HUDEP-2 (cell line): ENCODE measurements at regions not wholly inside any gene's neighbourhood (a gene's known extent, or its start where the extent isn't known, plus 50 kb on each side); places are given as distances from the start of the nearest gene placed in this dataset.
"Not testable (repeated sequence)": the region's sequence is repeated elsewhere in the genome, so short reads cannot be mapped to it uniquely, and the experiment has no call there.

Experiments used
- DNase-seq, 76 experiments: peaks; one replicate each; lab custom pipeline; 2025; ENCODE audit not compliant: unreplicated experiment in 76 of 76; lab: John Stamatoyannopoulos, UW

DNA sequence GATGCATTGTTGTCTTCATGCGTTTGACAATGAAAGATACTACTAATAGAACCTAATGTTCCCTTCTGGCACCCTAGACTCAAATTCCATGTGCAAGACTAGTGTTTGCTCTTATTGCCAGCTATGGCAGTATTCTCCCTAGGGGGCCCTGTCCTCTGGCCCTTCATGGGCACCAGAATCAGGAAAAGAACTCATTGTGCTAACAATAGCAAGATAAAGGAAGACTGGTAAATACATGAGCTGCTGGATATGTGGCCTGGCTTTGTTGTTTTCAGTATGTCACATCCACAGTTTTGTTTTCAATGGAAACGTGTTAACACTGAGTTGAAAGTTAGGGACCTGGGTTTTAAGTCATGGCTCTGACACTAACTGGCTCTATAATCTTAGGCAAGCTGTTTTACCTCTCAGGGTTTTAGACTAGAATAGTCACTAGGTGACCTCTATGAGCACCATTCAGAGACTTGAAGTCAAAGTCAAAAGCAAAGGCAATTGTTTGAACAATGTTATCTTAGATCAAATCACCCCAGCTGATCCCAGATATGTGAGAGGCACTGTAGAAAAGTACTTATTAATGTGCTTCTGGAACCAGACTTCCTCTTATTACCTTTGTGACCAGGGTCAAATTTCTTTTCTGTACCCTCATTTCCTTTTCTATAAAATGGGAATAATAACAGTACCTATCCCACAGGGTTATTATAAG, 253.7 kb upstream of the DIAPH2 start:
- DNase-seq, result no peak

DNA sequence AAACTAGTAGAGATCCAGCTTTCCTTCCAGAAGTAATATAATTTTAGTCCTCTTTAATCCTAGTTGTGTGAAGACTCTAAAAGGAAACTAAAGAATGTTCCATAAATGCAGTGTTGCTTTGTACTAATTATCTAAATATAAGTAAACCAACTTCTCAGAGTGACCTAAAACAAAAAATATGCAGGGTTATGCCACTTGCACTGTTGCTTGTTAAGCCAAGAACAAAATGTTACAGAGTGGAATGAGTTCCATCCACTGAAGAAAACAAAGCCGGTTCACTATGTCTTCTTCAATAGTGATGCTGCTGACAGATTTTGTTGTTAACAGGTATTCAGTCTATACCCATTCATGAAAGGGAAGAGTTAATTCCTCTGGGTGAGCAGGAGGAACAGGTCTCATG, 252.0 kb upstream of the DIAPH2 start:
- DNase-seq, result no peak

DNA sequence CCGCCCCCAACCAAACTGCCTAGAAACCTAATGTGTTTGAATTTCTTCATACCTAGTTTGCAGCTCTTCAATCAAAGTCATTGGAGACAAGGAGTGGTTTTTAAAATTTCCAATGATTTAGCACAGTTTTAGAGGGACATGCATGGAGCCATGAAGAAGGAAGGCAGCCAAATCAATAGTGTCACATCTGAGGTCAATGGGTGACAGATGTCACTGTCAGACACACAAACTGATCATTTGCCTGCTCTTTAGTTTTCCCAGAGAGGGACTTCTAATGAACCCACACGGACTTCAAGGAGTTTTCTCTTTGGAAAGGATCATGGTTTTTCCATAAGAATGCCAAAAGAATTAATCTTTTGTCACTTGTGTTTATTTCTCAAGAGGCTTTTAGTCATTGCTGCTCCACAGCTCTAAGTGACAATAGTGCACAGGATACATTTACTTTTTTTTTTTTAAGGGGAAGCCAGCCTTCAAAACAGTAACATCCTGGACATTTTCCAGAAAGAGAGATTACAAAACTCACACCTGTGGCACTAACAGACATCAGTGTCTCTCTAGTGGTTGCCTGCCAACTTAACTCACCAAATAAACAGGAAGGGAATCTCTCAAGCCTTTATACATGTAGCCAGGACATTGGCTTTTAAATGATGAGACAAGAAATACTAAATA, 251.1 kb upstream of the DIAPH2 start:
- DNase-seq, result no peak

DNA sequence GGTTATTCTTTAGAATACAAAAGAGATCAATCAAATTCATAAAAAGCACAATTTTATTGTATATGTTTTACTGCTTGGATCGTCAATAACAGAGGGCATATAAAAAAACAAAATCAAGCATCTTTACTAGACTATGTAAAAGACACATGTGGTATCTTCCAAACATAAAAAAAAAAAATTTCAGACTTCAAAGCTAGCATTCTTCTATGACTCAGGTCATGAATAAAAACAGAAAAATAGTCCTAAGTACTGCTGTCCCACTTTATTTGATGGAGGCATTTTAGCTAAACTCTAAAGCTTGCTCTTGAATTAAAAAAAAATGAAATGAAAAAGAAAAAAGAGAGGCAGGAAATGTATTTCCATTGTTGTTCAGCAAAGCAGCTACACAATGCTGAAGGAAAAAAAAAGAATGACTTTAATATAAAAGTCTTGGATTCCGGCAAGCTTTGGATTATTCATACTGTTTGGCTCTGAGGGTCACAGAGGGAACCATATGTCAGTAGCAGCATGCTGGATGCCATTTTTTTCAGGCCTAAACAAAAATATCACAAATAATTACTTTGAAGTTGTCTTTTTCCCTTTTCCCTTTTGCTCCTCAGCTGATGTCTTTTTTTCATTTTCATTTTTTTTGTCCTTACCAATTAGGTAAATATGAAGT, 249.1 kb upstream of the DIAPH2 start:
- DNase-seq, result no peak

DNA sequence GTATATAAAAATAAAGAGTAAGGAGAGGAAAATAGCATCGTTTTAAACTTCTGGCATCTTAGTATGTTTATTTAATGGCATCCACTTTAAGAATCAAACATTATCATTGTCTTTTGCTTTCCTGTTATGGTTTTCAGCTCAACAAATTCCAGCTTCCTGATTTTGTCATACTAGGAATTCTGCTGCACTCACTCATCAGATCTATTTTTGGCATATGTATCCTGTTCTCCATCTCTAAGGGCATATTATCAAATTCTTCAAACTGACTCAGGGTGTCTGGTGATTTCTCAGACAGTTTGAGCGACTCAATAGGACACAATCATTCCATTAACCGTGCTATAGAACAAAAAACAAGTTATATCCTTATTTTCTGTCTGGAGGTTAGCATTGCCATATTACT, 248.5 kb upstream of the DIAPH2 start:
- DNase-seq, result no peak

DNA sequence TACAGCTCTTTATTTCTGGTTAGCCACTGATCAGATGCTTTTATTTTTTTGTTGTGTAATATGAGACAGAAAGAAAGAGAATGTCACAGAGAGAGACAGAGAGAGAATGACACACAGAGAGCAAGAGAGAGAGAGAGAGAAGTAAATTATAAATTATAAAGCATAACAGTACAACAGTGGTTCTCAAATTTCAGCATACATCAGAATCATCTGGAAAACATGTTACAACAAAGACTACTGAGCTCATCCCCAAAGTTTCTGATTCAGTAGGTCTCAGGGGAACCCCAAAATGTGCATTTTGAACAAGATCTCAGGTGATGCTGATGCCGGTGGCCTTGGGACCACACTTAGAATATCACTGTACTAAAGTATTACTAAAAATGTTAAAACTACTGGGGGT, 245.8 kb upstream of the DIAPH2 start:
- DNase-seq, result no peak

DNA sequence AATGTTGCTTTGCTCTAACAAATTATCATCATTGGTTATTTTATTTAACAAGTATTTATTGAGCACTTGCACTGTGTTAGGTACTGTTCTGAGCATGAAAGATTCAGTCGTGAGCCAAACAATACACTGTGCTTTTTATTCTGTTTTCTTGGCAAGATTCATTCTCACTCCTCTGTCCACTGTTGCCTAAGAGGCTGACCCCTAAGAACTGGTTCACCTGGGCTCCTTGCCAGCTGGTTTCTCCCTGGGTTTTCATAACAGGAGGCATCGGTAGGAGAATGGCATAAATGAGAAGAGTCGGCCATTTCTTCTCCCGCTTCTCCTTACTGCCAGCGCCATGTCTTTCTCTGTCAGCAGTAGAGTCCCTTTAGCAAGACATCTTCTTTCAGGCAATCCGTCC, 243.7 kb upstream of the DIAPH2 start:
- no peak for DNase-seq

DNA sequence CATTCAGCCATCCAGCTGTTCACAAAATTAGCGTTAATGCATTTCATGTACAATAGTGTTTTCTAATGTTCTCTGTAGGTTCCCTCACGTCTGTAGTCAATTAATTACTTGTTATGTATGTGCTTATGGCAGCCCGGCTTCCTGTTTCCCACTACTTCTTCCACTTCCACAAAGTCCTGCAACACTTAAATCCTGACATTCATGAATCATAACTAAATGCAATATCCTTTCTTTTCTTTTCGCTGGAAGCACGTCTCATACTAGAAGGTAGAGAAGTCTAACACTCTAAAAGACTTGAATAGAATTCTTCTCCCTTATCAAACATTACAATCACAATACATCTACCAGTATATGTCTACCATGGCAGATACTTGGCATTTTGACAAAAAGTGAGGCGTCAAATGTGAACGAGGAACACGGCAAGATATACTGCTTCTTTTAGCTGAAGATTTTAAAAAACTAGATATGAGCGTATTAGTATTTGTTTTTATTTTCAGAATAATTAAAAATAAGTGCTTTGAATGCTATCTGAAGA, 239.0 kb upstream of the DIAPH2 start:
- no peak for DNase-seq

DNA sequence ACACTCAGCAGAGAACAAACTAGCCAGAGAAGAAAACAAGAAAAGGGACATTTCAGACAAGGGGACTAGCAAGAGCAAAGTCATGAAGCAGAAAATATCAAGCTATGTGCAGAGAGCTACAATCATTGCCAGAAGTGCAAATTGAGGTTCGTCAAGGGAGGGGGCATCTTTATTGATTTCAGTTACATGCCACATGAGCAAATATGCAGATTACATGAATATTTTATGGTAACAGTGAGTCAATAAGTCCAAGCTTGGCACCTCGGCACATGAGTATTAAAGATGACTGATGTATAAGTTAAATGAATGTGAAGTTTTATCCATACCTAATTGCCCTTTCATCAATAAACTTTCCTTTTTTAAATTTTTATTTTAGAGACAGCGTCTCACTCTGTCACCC, 238.1 kb upstream of the DIAPH2 start:
- no peak for DNase-seq

DNA sequence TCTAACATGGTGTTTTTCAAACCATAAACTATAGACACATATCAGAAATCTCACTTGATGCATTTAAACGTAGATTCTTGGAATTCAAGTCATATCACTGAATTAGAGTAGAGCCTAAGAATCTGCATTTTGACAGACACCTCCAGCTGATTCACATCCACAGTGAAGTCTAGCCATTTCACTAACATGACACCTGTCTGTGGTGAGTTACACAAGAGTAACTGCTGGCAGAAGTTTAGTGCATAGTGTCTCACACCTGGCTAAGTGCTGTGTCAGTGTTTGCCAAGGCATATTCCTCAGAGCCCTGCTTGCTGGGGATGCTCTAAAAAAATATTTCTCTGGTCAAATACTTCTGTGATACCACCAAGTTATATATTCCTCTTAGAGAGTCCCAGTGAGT, 237.5 kb upstream of the DIAPH2 start:
- DNase-seq, result no peak

DNA sequence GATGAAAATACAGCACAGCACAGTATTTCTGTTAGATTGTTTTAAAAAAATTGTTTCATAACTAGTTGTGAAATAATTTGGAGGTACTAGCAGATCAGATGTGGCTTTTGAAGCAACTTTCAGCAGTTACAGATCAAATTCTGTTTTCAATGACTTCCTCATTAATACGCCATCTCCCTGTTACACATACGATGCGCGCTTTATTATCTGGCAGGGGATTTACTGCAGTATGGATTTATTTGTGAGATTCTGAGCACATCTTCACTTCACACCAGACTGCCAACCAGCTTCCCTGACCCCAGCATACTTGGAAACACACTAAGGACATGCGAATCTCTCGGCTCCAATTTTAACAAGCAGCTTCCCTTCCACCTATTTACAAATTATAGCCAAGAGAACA, 235.5 kb upstream of the DIAPH2 start:
- no peak for DNase-seq

DNA sequence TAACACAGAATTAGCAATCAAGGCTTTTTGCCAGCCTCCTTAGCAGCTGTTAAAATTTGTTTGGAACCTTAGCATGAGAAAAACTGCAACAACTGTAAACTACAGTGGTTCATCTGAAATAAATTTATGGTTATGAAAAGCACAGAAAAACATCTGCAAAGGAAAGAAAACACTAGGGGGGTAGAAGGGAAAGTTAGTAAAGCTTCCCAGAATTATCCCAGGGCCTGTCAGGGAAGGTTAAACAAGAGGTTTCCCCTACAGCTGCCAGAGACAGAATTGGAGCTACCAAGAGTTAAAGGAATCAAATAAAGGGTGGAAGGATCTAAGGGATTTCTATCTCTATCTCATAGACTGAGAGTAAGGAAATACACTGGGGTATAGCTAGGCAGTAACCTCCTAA, 234.7 kb upstream of the DIAPH2 start:
- no peak for DNase-seq

DNA sequence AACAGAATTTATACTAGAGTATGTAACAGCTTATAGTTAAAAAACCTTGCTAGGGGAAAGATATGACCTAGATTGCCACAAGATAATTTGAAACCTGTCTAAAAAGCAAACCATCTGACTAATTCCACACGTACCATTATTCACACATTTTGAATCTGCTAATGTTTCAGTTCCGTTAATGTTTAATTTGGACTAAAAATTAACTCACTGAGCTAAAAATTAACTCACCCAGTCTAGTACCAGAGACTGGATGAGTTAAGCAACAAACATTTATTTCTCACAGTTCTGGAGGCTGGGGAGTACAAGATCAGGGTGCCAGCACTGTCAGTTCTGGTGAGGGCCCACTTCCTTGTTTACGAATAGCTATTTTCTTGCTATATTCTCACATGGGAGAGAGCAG, 231.5 kb upstream of the DIAPH2 start:
- DNase-seq, result no peak

DNA sequence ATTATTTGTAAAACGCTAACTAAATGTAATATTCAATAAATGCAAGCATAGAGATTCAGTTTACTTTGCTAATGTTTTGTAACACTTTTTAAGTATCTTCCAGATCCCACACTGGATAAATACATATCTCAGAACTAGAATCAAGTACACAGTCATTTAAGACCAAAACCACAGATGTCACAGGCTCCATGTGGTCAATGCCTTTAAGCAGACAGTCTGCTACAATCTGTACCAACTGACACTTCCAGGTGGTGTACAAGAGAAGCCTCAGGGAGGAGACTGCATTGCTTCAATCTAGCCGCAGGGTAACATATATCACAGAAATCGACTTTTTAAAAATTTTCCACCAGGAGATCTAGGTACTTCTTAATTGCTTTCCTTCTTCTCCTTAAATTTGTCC, 229.6 kb upstream of the DIAPH2 start:
- no peak for DNase-seq

DNA sequence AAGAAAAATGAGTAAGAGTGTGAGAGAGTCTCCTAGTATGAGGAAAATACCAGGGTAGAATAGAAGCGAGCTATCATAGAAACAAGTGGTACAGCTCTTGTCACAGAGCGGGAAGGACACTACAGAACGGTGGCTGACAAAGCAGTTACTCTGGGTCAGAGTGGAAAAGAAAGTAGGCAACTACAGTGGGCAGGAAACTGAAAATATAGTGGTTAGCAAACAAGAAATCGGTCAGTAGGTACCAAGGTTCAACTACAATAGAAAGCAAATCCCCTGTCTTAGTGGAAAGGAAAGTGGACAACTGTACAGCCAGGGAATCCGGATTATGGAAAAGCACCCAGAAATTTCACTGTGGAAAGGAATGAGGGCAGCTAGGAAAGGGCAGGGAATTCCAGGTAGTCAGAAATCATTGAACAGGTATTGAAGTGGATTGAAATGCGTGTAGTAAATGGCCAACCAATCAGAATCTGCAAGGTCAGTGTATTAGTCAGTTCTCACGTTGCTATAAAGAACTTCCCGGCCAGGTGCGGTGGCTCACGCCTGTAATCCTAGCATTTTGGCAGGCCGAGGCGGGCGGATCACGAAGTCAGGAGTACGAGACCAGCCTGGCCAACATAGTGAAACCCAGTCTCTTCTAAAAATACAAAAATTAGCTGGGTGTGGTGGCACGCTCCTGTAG, 219.6 kb upstream of the DIAPH2 start:
- no peak for DNase-seq

DNA sequence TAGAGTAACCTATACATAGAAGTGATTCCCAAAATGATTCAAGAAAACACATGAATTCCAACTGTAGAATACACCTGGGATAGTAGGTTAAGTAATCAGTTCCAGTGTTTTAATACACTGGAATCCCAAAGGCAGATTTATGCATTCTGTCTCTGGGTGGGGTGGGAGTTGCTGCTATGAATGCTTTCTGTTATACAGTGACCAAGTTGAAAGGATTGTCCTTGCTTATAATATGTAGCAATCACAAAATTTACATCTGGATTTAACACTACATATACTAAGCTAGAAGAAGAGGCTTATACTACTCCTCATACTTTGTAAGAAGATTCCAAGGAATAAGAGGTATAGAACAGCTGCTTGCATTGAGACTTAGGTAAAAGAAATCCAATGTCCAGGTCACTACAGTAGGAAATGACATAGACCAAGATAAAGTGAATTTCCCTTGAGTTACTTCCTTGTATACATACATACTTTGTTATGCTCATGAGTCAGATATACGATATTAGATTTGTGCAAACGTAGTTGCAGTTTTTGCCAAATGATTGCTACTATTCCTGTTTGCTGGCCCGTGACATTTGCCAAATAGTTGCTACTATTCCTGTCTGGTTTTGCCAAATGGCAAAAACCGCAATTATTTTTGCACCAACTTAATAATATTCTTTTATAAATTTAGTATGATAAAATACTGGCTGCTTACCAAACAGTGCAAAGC, 210.5 kb upstream of the DIAPH2 start:
- no peak for DNase-seq

DNA sequence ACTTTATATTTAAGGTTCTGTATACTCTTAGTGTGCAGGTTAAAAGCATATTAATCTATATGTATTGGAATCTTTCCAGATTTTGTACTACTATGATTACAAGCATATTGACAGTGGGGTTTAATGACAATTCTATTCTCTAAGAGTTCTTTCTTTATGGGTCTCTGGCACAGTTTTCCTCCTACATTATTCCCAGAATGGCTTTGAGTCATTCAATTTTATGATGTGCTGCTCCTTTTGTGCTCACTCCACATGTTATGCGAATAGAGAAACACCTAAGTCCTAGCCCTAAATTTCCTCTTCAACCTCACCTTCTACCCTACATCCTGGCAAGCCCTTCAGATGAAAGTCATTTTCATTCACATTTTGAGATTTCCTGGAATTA, 209.9 kb upstream of the DIAPH2 start:
- DNase-seq, result no peak

DNA sequence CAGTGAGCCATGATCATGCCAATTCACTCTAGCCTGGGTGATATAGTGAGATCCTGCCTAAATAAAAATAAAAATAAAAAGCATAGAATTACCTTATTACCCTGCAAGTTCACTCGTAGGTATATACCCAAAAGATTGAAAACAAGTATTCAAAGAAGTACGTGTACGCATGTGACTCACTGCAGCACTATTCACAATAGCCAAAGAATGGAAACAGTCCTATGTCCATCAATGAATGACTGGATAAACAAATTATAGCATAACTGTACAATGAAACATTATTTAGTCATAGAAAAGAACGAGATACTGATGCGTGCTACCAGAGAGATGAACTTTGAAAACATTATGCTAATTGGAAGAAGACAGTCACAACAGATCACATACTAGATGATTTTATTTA, 204.6 kb upstream of the DIAPH2 start:
- DNase-seq, result no peak

DNA sequence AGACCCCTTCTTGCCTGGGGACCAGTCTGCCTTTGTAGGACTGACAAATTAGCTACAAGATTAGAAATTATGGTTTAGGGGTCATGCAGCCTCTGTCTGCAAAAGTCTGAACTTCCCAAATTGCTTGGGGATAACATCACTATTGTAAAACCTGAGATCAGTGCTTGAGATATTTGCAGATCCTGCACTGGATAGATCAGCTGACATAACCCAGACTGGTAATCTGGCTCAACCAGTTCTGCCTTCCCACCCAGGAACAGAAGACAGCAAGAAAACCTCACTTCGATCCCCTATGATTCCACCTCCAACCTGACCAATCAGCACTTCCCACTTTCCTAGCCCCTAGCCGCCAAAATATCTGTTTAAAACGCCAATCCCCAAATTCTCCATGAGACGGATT, 202.8 kb upstream of the DIAPH2 start:
- no peak for DNase-seq

DNA sequence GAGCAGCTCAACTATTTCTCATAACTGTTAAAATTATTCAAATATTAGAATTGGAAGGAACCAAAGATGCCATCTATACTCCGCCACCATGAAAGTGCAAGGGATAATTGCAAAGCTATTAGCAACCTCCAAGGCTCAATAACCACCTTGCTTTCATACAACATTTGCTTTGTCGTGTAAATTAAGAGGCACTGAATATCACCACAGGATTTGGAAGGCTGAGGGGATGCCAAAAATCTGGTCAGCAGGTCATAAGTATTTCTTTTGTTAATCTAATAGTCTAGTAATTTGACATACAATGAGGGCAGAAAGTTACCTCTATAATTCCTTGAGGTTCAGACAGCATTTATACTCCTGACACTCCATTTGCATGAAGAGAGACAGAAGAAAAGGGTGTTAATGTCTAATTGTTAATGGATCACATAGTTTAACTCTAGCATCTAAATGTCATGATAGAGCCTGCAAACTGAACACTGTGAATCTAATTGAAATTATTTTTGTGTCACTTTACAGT, 200.9 kb upstream of the DIAPH2 start:
- no peak for DNase-seq

DNA sequence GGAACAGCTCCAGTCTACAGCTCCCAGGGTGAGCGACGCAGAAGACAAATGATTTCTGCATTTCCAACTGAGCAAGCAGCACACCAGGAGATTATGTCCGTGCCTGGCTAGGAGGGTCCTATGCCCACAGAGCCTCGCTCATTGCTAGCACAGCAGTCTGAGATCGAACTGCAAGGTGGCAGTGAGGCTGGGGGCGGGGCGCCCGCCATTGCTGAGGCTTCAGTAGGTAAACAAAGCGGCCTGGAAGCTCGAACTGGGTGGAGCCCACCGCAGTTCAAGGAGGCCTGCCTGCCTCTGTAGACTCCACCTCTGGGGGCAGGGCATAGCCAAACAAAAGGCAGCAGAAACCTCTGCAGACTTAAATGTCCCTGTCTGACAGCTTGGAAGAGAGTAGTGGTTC, 198.0 kb upstream of the DIAPH2 start:
- not testable (repeated sequence) for DNase-seq
